HepG2 (cell line): ENCODE measurements at regions not wholly inside any gene's neighbourhood (a gene's known extent, or its start where the extent isn't known, plus 50 kb on each side); places are given as distances from the start of the nearest gene placed in this dataset.

Source experiments
- AGO1 ChIP-seq: fragments of 200-400 bp; formaldehyde crosslinking; IDR thresholded peaks from 2 replicates; pipeline ENCODE4 v1.6.1; 2017; ENCODE audit warnings: mild to moderate bottlenecking, low read depth, low read length, moderate library complexity; ENCODE audit not compliant: poor library complexity, severe bottlenecking
- AKAP8 ChIP-seq: sonication (generic); formaldehyde crosslinking; IDR thresholded peaks from 2 replicates; pipeline ENCODE4 v1.5.1; 2020; ENCODE audit warnings: mild to moderate bottlenecking, missing genetic modification reagents
- CREB3 ChIP-seq: sonication (generic); formaldehyde crosslinking; IDR thresholded peaks from 2 replicates; pipeline ENCODE4 v1.5.0; 2020; ENCODE audit warnings: missing genetic modification reagents
- CREM ChIP-seq, 2 experiments: sonication (generic) in 1 of 2; formaldehyde crosslinking in 1 of 2; IDR thresholded peaks; 2 replicates each; pipeline versions ENCODE4 v1.4.0 to v1.6.1; 2016 to 2020; ENCODE audit warnings: antibody characterized with exemption in 1 of 2, mild to moderate bottlenecking in 1 of 2, missing genetic modification reagents in 1 of 2
- DBP ChIP-seq: sonication (generic); formaldehyde crosslinking; IDR thresholded peaks from 2 replicates; pipeline ENCODE4 v1.4.0; 2020; ENCODE audit warnings: missing genetic modification reagents; ENCODE audit errors: not compliant biosample characterization
- FOXK2 ChIP-seq: fragments of 450-650 bp; IDR thresholded peaks from 2 replicates; pipeline ENCODE4 v1.6.1; 2016
- GLI4 ChIP-seq: sonication (generic); formaldehyde crosslinking; IDR thresholded peaks from 2 replicates; pipeline ENCODE4 v1.5.1; 2020; ENCODE audit warnings: missing genetic modification reagents, mild to moderate bottlenecking, moderate library complexity, borderline replicate concordance
- HMG20A ChIP-seq: IDR thresholded peaks from 2 replicates; pipeline ENCODE4 v1.6.1; 2016; ENCODE audit warnings: borderline replicate concordance
- IRF9 ChIP-seq: sonication (generic); formaldehyde crosslinking; IDR thresholded peaks from 2 replicates; pipeline ENCODE4 v1.8.0; 2022; ENCODE audit warnings: missing genetic modification reagents, mild to moderate bottlenecking, borderline replicate concordance
- JUND ChIP-seq: sonication (generic); formaldehyde crosslinking; IDR thresholded peaks from 2 replicates; pipeline ENCODE4 v1.8.0; 2022; ENCODE audit warnings: mild to moderate bottlenecking, missing genetic modification reagents
- KLF6 ChIP-seq: IDR thresholded peaks from 2 replicates; pipeline ENCODE4 v1.8.0; 2016; ENCODE audit warnings: missing biosample characterization, missing genetic modification reagents
- MIXL1 ChIP-seq: IDR thresholded peaks from 2 replicates; pipeline ENCODE4 v1.6.1; 2016
- NFE2L1 ChIP-seq: sonication (generic); formaldehyde crosslinking; IDR thresholded peaks from 2 replicates; pipeline ENCODE4 v1.4.0; 2020; ENCODE audit warnings: missing genetic modification reagents, mild to moderate bottlenecking, borderline replicate concordance
- NFKBIZ ChIP-seq: IDR thresholded peaks from 2 replicates; pipeline ENCODE4 v1.6.1; 2018; ENCODE audit warnings: missing genetic modification reagents, missing compliant biosample characterization
- PATZ1 ChIP-seq: sonication (generic); formaldehyde crosslinking; IDR thresholded peaks from 2 replicates; pipeline ENCODE4 v1.4.0; 2020; ENCODE audit warnings: missing genetic modification reagents
- RARA ChIP-seq: IDR thresholded peaks from 2 replicates; pipeline ENCODE4 v1.6.1; 2016; ENCODE audit warnings: missing genetic modification reagents, missing compliant biosample characterization
- RFXANK ChIP-seq: IDR thresholded peaks from 2 replicates; pipeline ENCODE4 v1.6.1; 2016
- SMAD9 ChIP-seq: sonication (generic); formaldehyde crosslinking; IDR thresholded peaks from 2 replicates; pipeline ENCODE4 v1.5.1; 2020; ENCODE audit warnings: mild to moderate bottlenecking, missing genetic modification reagents
- TBP ChIP-seq: sonication (generic); formaldehyde crosslinking; IDR thresholded peaks from 2 replicates; pipeline ENCODE4 v1.5.0; 2020; ENCODE audit warnings: missing genetic modification reagents
- THAP11 ChIP-seq: IDR thresholded peaks from 2 replicates; pipeline ENCODE4 v1.6.1; 2016; ENCODE audit warnings: missing biosample characterization, missing genetic modification reagents
- TP53 ChIP-seq: sonication (generic); formaldehyde crosslinking; conservative IDR thresholded peaks from 2 replicates; pipeline ENCODE4 v1.4.0; 2020; ENCODE audit warnings: missing genetic modification reagents
- YEATS2 ChIP-seq: sonication (generic); formaldehyde crosslinking; IDR thresholded peaks from 2 replicates; pipeline ENCODE4 v1.4.0; 2020; ENCODE audit warnings: missing genetic modification reagents, borderline replicate concordance
- ZFAT ChIP-seq: sonication (generic); formaldehyde crosslinking; conservative IDR thresholded peaks from 2 replicates; pipeline ENCODE4 v1.8.1; 2023; ENCODE audit warnings: missing genetic modification reagents, inconsistent platforms
- ZNF558 ChIP-seq: sonication (generic); formaldehyde crosslinking; IDR thresholded peaks from 2 replicates; pipeline ENCODE4 v1.9.0; 2022; ENCODE audit warnings: mild to moderate bottlenecking, missing genetic modification reagents, borderline replicate concordance
- ZNF878 ChIP-seq: sonication (generic); formaldehyde crosslinking; IDR thresholded peaks from 2 replicates; pipeline ENCODE4 v1.8.1; 2023; ENCODE audit warnings: mild to moderate bottlenecking, missing genetic modification reagents, moderate library complexity
- TF ChIP-seq, protein P1 (sequence below): sonication (generic); formaldehyde crosslinking; IDR thresholded peaks from 2 replicates; pipeline ENCODE4 v1.4.0; 2020; ENCODE audit warnings: missing genetic modification reagents

DNA sequence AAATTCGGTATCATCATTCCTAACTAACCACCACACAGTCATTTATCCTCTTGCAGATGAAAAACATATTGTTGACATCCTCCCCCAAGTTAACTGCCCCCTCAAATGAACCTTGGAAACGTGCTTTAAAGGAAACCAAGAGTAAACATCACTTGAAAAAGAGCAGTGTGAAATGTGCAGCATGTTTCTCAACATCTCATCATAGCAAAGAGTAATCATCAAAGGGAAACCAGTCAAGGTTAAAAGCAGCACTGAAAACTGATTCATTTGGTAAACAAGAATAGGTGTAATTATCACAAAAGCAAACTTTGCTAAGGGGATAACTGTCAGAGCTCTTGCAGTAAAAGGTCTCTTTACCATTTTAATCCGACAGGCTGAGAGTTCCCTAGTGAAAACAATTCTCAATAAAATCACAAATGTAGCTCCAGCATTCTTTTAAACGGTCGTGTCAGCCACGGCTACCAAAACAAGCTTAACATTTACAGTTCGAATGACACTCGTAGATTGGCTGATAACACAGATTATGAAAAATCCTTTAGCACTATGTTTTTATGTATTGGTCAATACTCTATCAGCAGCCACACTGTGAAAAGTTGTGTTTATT, 461.0 kb downstream of the GBE1 start (continued):
- TF ChIP-seq HMG20A (peak; percentile 100), PATZ1 (CRISPR knock-in tag) (peak; percentile 96), YEATS2 (0 out of 2 replicates have a peak, but pooled peaks have one; percentile 63), NFE2L1 (no peak), THAP11 (peak; percentile 83), RARA (CRISPR knock-in tag) (peak; percentile 93), TBP (CRISPR knock-in tag) (0 out of 2 replicates have a peak, but pooled peaks have one; percentile 80), CREB3 (0 out of 2 replicates have a peak, but pooled peaks have one; percentile 41), KLF6 (CRISPR knock-in tag) (peak; percentile 90), MIXL1 (CRISPR knock-in tag) (peak; percentile 98), RFXANK (CRISPR knock-in tag) (peak; percentile 83; the same call in 1 of the 2 replicates), TP53 (CRISPR knock-in tag) (0 out of 2 replicates have a peak, but pooled peaks have one; percentile 52), CREM (IDR thresholded peaks at IDR 0.05) (peak; percentile 98), CREM (CRISPR knock-in tag; IDR thresholded peaks at IDR 0.05) (no peak), ZNF558 (CRISPR knock-in tag) (peak; percentile 31; the same call in 1 of the 2 replicates), AGO1 (no peak), ZFAT (CRISPR knock-in tag) (no peak), IRF9 (CRISPR knock-in tag) (no peak; the same call in 1 of the 2 replicates), FOXK2 (peak; percentile 92), SMAD9 (no peak), ZNF878 (CRISPR knock-in tag) (peak; percentile 98), NFKBIZ (peak; percentile 93; the same call in 1 of the 2 replicates), DBP (CRISPR knock-in tag) (no peak), JUND (CRISPR knock-in tag) (peak; percentile 93), GLI4 (CRISPR knock-in tag) (no peak), AKAP8 (CRISPR knock-in tag) (0 out of 2 replicates have a peak, but pooled peaks have one; percentile 43)
- TF ChIP-seq, protein P1, sequence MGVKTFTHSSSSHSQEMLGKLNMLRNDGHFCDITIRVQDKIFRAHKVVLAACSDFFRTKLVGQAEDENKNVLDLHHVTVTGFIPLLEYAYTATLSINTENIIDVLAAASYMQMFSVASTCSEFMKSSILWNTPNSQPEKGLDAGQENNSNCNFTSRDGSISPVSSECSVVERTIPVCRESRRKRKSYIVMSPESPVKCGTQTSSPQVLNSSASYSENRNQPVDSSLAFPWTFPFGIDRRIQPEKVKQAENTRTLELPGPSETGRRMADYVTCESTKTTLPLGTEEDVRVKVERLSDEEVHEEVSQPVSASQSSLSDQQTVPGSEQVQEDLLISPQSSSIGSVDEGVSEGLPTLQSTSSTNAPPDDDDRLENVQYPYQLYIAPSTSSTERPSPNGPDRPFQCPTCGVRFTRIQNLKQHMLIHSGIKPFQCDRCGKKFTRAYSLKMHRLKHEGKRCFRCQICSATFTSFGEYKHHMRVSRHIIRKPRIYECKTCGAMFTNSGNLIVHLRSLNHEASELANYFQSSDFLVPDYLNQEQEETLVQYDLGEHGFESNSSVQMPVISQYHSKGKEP (CRISPR knock-in tag): 0 out of 2 replicates have a peak, but pooled peaks have one; percentile 71
